K562 (cell line): ENCODE measurements at regions not wholly inside any gene's neighbourhood (a gene's known extent, or its start where the extent isn't known, plus 50 kb on each side); places are given as distances from the start of the nearest gene placed in this dataset.

Experiments
- ATAC-seq: fragments of 200-7000 bp; cut with Tn5 transposase; 3 replicates; pipeline ENCODE4 v1.9.1; 2020; ENCODE audit warnings: moderate library complexity
- BruUV-seq: library from RNA; stranded (reverse); fragments of 400-500 nt; replicated peaks from 2 replicates; lab custom pipeline; 2021; lab: Mats Ljungman, UMichigan
- CTCF ChIA-PET: fragments of 300-600 bp; formaldehyde crosslinking; extraction: SDS; loops from one replicate; lab custom pipeline; 2021; ENCODE audit warnings: low intra/inter-chr PET ratio; lab: Yijun Ruan, JAX
- POLR2A ChIA-PET: fragments of 300-600, 350-650 bp; sonication (Branson Sonifier 250); formaldehyde crosslinking; extraction: SDS; loops from one replicate; lab custom pipeline; 2021; ENCODE audit warnings: antibody characterized with exemption, inconsistent platforms; lab: Yijun Ruan, JAX
- DNase-seq, 4 experiments: peaks; one replicate each; pipeline versions ENCODE4 v3.0.0 to v3.0.0-alpha.2; 2011 to 2018; ENCODE audit warnings: low spot score in 3 of 4, mixed read lengths in 3 of 4; ENCODE audit errors: extremely low read depth in 1 of 4
- FAIRE-seq: peaks from 2 replicates; lab custom pipeline; 2011; peaks lifted over from hg19 to GRCh38; lab: Jason Lieb, UNC
- H2AFZ ChIP-seq: 2 replicates; pipeline ENCODE4 v1.6.0; 2011; ENCODE audit warnings: low read depth, low read length, control low read depth, inconsistent platforms
- H3K27ac ChIP-seq: fragments of 200-600 bp; 3 replicates; pipeline ENCODE4 v1.8.0; 2011; ENCODE audit warnings: low read depth, mild to moderate bottlenecking, control low read depth, inconsistent platforms, low read length, moderate library complexity, mixed read lengths; ENCODE audit errors: extremely low read depth
- H3K27me3 ChIP-seq, 2 experiments: fragments of 300-600 bp in 1 of 2; 2 replicates in 1 of 2; 3 replicates in 1 of 2; pipeline versions ENCODE4 v1.6.0 to v1.8.0; 2011; ENCODE audit warnings: inconsistent platforms in 2 of 2, low read length in 2 of 2, mild to moderate bottlenecking in 1 of 2, mixed read lengths in 1 of 2, moderate library complexity in 1 of 2; ENCODE audit not compliant: control insufficient read depth in 2 of 2, insufficient read depth in 2 of 2
- H3K36me3 ChIP-seq: fragments of 300-600 bp; 3 replicates; pipeline ENCODE4 v1.8.0; 2011; ENCODE audit warnings: mild to moderate bottlenecking, low read length, inconsistent platforms; ENCODE audit not compliant: control insufficient read depth, insufficient read depth
- H3K4me1 ChIP-seq, 2 experiments: fragments of 200-600 bp in 1 of 2; replicated peaks in 1 of 2; 2 replicates in 1 of 2; 3 replicates in 1 of 2; pipeline versions ENCODE4 v1.5.1 to v1.8.0; 2011; ENCODE audit warnings: inconsistent platforms in 2 of 2, low read length in 2 of 2, mild to moderate bottlenecking in 1 of 2, mixed read lengths in 1 of 2, moderate library complexity in 1 of 2; ENCODE audit not compliant: control insufficient read depth in 2 of 2, insufficient read depth in 2 of 2
- H3K4me2 ChIP-seq: 2 replicates; pipeline ENCODE4 v1.6.1; 2011; ENCODE audit warnings: low read length, control low read depth, inconsistent platforms, mixed read lengths; ENCODE audit not compliant: insufficient read depth
- H3K4me3 ChIP-seq: fragments of 200-600 bp; sonication (generic), shearing (Covaris generic); 2 replicates; pipeline ENCODE4 v1.5.1; 2016; ENCODE audit warnings: control low read depth, inconsistent platforms
- H3K79me2 ChIP-seq: fragments of 200-600 bp; 3 replicates; pipeline ENCODE4 v1.8.0; 2011; ENCODE audit warnings: low read length, inconsistent platforms; ENCODE audit not compliant: control insufficient read depth, insufficient read depth
- H3K9ac ChIP-seq, 2 experiments: 2 replicates each; pipeline versions ENCODE4 v1.6.0 to v1.6.1; 2011; ENCODE audit warnings: low read depth in 2 of 2, low read length in 2 of 2, control low read depth in 1 of 2, inconsistent platforms in 1 of 2, mild to moderate bottlenecking in 1 of 2, mixed read lengths in 1 of 2; ENCODE audit not compliant: insufficient read depth in 1 of 2
- H3K9me1 ChIP-seq: one replicate; pipeline ENCODE4 v1.6.0; 2011; ENCODE audit warnings: inconsistent platforms, mild to moderate bottlenecking, low read length, moderate library complexity; ENCODE audit not compliant: control insufficient read depth, insufficient read depth
- H3K9me3 ChIP-seq: replicated peaks from 2 replicates; pipeline ENCODE4 v1.5.1; 2011; ENCODE audit warnings: low read depth, low read length, inconsistent platforms; ENCODE audit not compliant: control insufficient read depth, insufficient read depth
- H4K20me1 ChIP-seq: replicated peaks from 2 replicates; pipeline ENCODE4 v1.6.1; 2011; ENCODE audit warnings: low read length, inconsistent platforms, mixed read lengths; ENCODE audit not compliant: control insufficient read depth, insufficient read depth
- ARID4B ChIP-seq: sonication (generic); formaldehyde crosslinking; IDR thresholded peaks from 2 replicates; pipeline ENCODE4 v1.8.0; 2022; ENCODE audit warnings: mild to moderate bottlenecking, missing genetic modification reagents
- C11orf30 ChIP-seq: fragments of 450-650 bp; IDR thresholded peaks from 2 replicates; pipeline ENCODE4 v1.6.1; 2016; ENCODE audit warnings: low read depth, mild to moderate bottlenecking
- CBX2 ChIP-seq: fragments of 200-600 bp; sonication (generic); IDR thresholded peaks from one replicate; pipeline ENCODE4 v1.6.1; 2012; ENCODE audit warnings: mild to moderate bottlenecking, low read length, inconsistent platforms; ENCODE audit not compliant: insufficient read depth, poor library complexity, severe bottlenecking
- CSDE1 ChIP-seq, 2 experiments: fragments of 450-650 bp; IDR thresholded peaks; 2 replicates each; pipeline ENCODE4 v1.6.1; 2016; ENCODE audit warnings: mild to moderate bottlenecking in 1 of 2
- CTCF ChIP-seq, 3 experiments: IDR thresholded peaks in 2 of 3; conservative IDR thresholded peaks in 1 of 3; 2 replicates each; pipeline ENCODE4 v1.5.1; 2011 to 2012; ENCODE audit warnings: low read length in 3 of 3, mild to moderate bottlenecking in 3 of 3, control low read depth in 2 of 3, improper control_type of control experiment in 1 of 3, inconsistent platforms in 1 of 3, low read depth in 1 of 3, mixed read lengths in 1 of 3, moderate library complexity in 1 of 3; ENCODE audit not compliant: insufficient read depth in 2 of 3
- E2F3 ChIP-seq: fragments of 250-450 bp; sonication (Bioruptor Pico); IDR thresholded peaks from 2 replicates; pipeline ENCODE4 v1.4.0; 2020; ENCODE audit warnings: mild to moderate bottlenecking
- HDAC3 ChIP-seq: fragments of 450-650 bp; IDR thresholded peaks from 2 replicates; pipeline ENCODE4 v1.6.1; 2018; ENCODE audit warnings: borderline replicate concordance, mild to moderate bottlenecking, moderate library complexity; ENCODE audit not compliant: partially characterized antibody
- HDAC6 ChIP-seq: IDR thresholded peaks from 2 replicates; pipeline ENCODE4 v1.6.1; 2012; ENCODE audit warnings: low read depth, mild to moderate bottlenecking, control low read depth, inconsistent platforms, low read length, moderate library complexity
- HNRNPL ChIP-seq: fragments of 200-400 bp; formaldehyde crosslinking; IDR thresholded peaks from 2 replicates; pipeline ENCODE4 v1.6.1; 2017; ENCODE audit warnings: low read depth, mild to moderate bottlenecking, low read length
- IFI16 ChIP-seq: fragments of 250-450 bp; sonication (Bioruptor Pico); IDR thresholded peaks from 2 replicates; pipeline ENCODE4 v2.1.2; 2022; ENCODE audit warnings: mild to moderate bottlenecking, inconsistent platforms
- PHB ChIP-seq: fragments of 250-450 bp; sonication (Bioruptor Pico); IDR thresholded peaks from 2 replicates; pipeline ENCODE4 v1.5.0; 2021
- TAF7 ChIP-seq: fragments of 450-650 bp; IDR thresholded peaks from 2 replicates; pipeline ENCODE4 v1.6.1; 2016; ENCODE audit warnings: missing genetic modification characterization, missing compliant biosample characterization
- TBL1XR1 ChIP-seq, 2 experiments: IDR thresholded peaks; 2 replicates each; pipeline ENCODE4 v1.6.1; 2012; ENCODE audit warnings: improper control_type of control experiment in 2 of 2, low read length in 2 of 2, mild to moderate bottlenecking in 1 of 2
- TCF7L2 ChIP-seq: fragments of 150-350 bp; IDR thresholded peaks from 2 replicates; pipeline ENCODE4 v1.6.1; 2016; ENCODE audit warnings: low read depth, mild to moderate bottlenecking, low read length, moderate library complexity
- TGIF2 ChIP-seq: sonication (generic); formaldehyde crosslinking; IDR thresholded peaks from 2 replicates; pipeline ENCODE4 v1.8.1; 2022; ENCODE audit warnings: mild to moderate bottlenecking, missing genetic modification reagents, moderate library complexity
- WGBS: fragments of 100-300 bp; shearing (Covaris generic); methylation state at CpG from one replicate; pipeline ENCODE4 v1.1.6; 2016; ENCODE audit warnings: low coverage, mixed read lengths; ENCODE audit not compliant: insufficient coverage; ENCODE audit errors: missing lambda C conversion rate; 5-methylcytosine and 5-hydroxymethylcytosine counted together
- in situ Hi-C: fragments of 300-500 bp; cut with MboI; formaldehyde crosslinking; loops from 4 replicates; pipeline ENCODE4 v1.15.0; 2018; ENCODE audit warnings: inconsistent platforms, mixed read lengths
- intact Hi-C: fragments of 100-400 bp; cut with micrococcal nuclease; formaldehyde crosslinking; loops from 2 replicates; pipeline ENCODE4 v1.14.2; 2022

GRCh38 chr6:23633996-23634395 lies 492.0 kb upstream of the NRSN1 start:
- no peak overlapping the region for H3K9ac ChIP-seq
- ATAC-seq (no peak), FAIRE-seq (no peak)
- no peaks in the 10 kb centered on the region for H3K9me3 ChIP-seq
- in situ Hi-C loops: no loop called here
- H3K36me3 ChIP-seq: no peaks in the 10 kb centered on the region
- POLR2A ChIA-PET: no interaction called here
- H3K4me2 ChIP-seq: no peak overlapping the region
- no peaks in the 10 kb centered on the region for H3K4me1 ChIP-seq
- intact Hi-C loops: no loop called here
- no peak overlapping the region for H3K27ac ChIP-seq
- no peaks in the 10 kb centered on the region for H4K20me1 ChIP-seq
- H3K79me2 ChIP-seq: no peaks in the 10 kb centered on the region
- TF ChIP-seq CTCF (IDR thresholded peaks at IDR 0.05 in 2 of 3, conservative IDR thresholded peaks at IDR 0.05 in 1 of 3; ENCODE audit: insufficient read depth in 2 of 3, low read depth in 1 of 3, low read length in 3 of 3): no peak
- TF ChIP-seq C11orf30: no peak
- TF ChIP-seq TCF7L2: no peak
- TF ChIP-seq TAF7: no peak
- no peak for TF ChIP-seq TGIF2 (CRISPR knock-in tag)
- no peak for TF ChIP-seq IFI16 (CRISPR knock-in tag)
- no peak for TF ChIP-seq PHB (CRISPR knock-in tag)
- TF ChIP-seq HDAC3: no peak
- no peak for TF ChIP-seq TBL1XR1 (IDR thresholded peaks at IDR 0.05; ENCODE audit: low read length in 2 of 2)
- no peak for TF ChIP-seq CSDE1 (IDR thresholded peaks at IDR 0.05)
- no peak for TF ChIP-seq HNRNPL
- no peak for TF ChIP-seq ARID4B (CRISPR knock-in tag)
- no peak for TF ChIP-seq HDAC6
- TF ChIP-seq CBX2: no peak
- no peak for TF ChIP-seq E2F3 (CRISPR knock-in tag)
- TF ChIP-seq, all 486 proteins: peak for 0
- no peak overlapping the region for H3K4me3 ChIP-seq
- CTCF ChIA-PET: no interaction called here
- no TSS peak for BruUV-seq
- DNase-seq: no peak
- H3K27me3 ChIP-seq: no peaks in the 10 kb centered on the region
- H2AFZ ChIP-seq: no peak overlapping the region
- 0% methylated on average over 7 of the region's 7 CpGs for WGBS
- no peaks in the 10 kb centered on the region for H3K9me1 ChIP-seq
